Nephron (organoid): ENCODE measurements at regions not wholly inside any gene's neighbourhood (a gene's known extent, or its start where the extent isn't known, plus 50 kb on each side); places are given as distances from the start of the nearest gene placed in this dataset.

Experiments
- H3K27ac Mint-ChIP-seq, 3 experiments: 2 replicates each; pipeline ENCODE4 v1.8.0; 2020; ENCODE audit warnings: mixed read lengths in 3 of 3, mild to moderate bottlenecking in 2 of 3, moderate library complexity in 1 of 3
- H3K27me3 Mint-ChIP-seq: 2 replicates; pipeline ENCODE4 v1.8.0; 2021; ENCODE audit warnings: low read depth, mild to moderate bottlenecking, moderate library complexity, mixed read lengths
- H3K36me3 Mint-ChIP-seq: 2 replicates; pipeline ENCODE4 v1.8.0; 2020; ENCODE audit warnings: low read depth, mixed read lengths
- H3K4me1 Mint-ChIP-seq: 2 replicates; pipeline ENCODE4 v1.8.0; 2020; ENCODE audit warnings: mixed read lengths
- H3K4me3 Mint-ChIP-seq, 3 experiments: 2 replicates each; pipeline ENCODE4 v1.8.0; 2020; ENCODE audit warnings: mild to moderate bottlenecking in 3 of 3, mixed read lengths in 3 of 3, moderate library complexity in 2 of 3
- H3K9me3 Mint-ChIP-seq: 2 replicates; pipeline ENCODE4 v1.8.0; 2020; ENCODE audit warnings: mixed read lengths
- TF ChIP-seq, protein P1 (sequence below), 3 experiments: fragments of 200-600 bp; sonication (generic); IDR thresholded peaks; one replicate each; pipeline ENCODE4 v1.5.0; 2021; ENCODE audit warnings: antibody characterized with exemption in 3 of 3; ENCODE audit not compliant: unreplicated experiment in 3 of 3

- H3K9me3 Mint-ChIP-seq: no peaks in the 10 kb centered on the region
- no peaks in the 10 kb centered on the region for H3K36me3 Mint-ChIP-seq
- no peak overlapping the region for H3K4me3 Mint-ChIP-seq
- TF ChIP-seq, protein P1, sequence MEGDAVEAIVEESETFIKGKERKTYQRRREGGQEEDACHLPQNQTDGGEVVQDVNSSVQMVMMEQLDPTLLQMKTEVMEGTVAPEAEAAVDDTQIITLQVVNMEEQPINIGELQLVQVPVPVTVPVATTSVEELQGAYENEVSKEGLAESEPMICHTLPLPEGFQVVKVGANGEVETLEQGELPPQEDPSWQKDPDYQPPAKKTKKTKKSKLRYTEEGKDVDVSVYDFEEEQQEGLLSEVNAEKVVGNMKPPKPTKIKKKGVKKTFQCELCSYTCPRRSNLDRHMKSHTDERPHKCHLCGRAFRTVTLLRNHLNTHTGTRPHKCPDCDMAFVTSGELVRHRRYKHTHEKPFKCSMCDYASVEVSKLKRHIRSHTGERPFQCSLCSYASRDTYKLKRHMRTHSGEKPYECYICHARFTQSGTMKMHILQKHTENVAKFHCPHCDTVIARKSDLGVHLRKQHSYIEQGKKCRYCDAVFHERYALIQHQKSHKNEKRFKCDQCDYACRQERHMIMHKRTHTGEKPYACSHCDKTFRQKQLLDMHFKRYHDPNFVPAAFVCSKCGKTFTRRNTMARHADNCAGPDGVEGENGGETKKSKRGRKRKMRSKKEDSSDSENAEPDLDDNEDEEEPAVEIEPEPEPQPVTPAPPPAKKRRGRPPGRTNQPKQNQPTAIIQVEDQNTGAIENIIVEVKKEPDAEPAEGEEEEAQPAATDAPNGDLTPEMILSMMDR (IDR thresholded peaks at IDR 0.05; ENCODE audit: unreplicated experiment in 3 of 3): no peak
- H3K4me1 Mint-ChIP-seq: peaks cover 5% of the 10 kb centered on the region
- H3K27ac Mint-ChIP-seq: peak overlapping the region in 2 of 3 experiments; percentile 48 to 58
- H3K27me3 Mint-ChIP-seq: no peaks in the 10 kb centered on the region
Observed at GRCh38 chr1:64337926-64338325, 132.0 kb upstream of the CACHD1 start.

DNA sequence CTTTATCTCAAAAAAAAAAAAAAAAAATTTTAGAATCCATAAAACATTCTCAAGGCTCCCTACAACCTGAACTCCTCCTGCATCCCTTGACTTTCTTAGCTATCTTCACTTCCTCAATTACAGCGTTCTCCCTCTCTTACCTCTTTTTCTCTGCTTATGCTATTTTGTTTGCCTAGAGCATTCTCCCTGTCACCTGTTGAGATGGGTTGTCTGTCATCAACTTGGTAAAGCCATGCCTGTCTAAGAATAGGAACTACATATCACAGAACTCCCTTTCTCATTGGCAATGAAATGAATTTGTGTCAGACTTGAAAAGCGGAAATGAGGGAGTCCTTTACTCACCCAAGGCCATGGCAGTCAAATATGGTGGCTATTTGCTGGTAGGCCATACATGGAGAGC is 129.6 kb upstream of the CACHD1 start:
- Mint-ChIP-seq H3K27me3 (no peaks in the 10 kb centered on the region), H3K36me3 (no peaks in the 10 kb centered on the region), H3K4me1 (peaks cover 5% of the 10 kb centered on the region), H3K27ac (no peak overlapping the region), H3K9me3 (no peaks in the 10 kb centered on the region), H3K4me3 (no peak overlapping the region)
- TF ChIP-seq, protein P1 (IDR thresholded peaks at IDR 0.05; ENCODE audit: unreplicated experiment in 3 of 3): no peak

- H3K27ac Mint-ChIP-seq: no peak overlapping the region
- peaks cover 4% of the 10 kb centered on the region for H3K27me3 Mint-ChIP-seq
- no peak overlapping the region for H3K4me3 Mint-ChIP-seq
- peaks cover 5% of the 10 kb centered on the region for H3K4me1 Mint-ChIP-seq
- no peaks in the 10 kb centered on the region for H3K9me3 Mint-ChIP-seq
- H3K36me3 Mint-ChIP-seq: no peaks in the 10 kb centered on the region
- TF ChIP-seq, protein P1 (IDR thresholded peaks at IDR 0.05; ENCODE audit: unreplicated experiment in 3 of 3): no peak
Observed at GRCh38 chr1:64343105-64343822, 126.7 kb upstream of the CACHD1 start.

- Mint-ChIP-seq H3K4me1 (peaks cover 5% of the 10 kb centered on the region), H3K4me3 (no peak overlapping the region), H3K27me3 (peaks cover 4% of the 10 kb centered on the region), H3K9me3 (no peaks in the 10 kb centered on the region), H3K36me3 (no peaks in the 10 kb centered on the region), H3K27ac (no peak overlapping the region)
- TF ChIP-seq, protein P1 (IDR thresholded peaks at IDR 0.05; ENCODE audit: unreplicated experiment in 3 of 3): no peak
Observed at GRCh38 chr1:64343823-64344190, 126.1 kb upstream of the CACHD1 start.

- peaks cover 8% of the 10 kb centered on the region for H3K27me3 Mint-ChIP-seq
- no peak overlapping the region for H3K27ac Mint-ChIP-seq
- TF ChIP-seq, protein P1 (IDR thresholded peaks at IDR 0.05; ENCODE audit: unreplicated experiment in 3 of 3): no peak
- H3K36me3 Mint-ChIP-seq: no peaks in the 10 kb centered on the region
- H3K9me3 Mint-ChIP-seq: no peaks in the 10 kb centered on the region
- H3K4me3 Mint-ChIP-seq: no peak overlapping the region
- no peaks in the 10 kb centered on the region for H3K4me1 Mint-ChIP-seq
Observed at GRCh38 chr1:64348270-64348960, 121.5 kb upstream of the CACHD1 start.
